HG02678 (cell line): ENCODE measurements at regions not wholly inside any gene's neighbourhood (a gene's known extent, or its start where the extent isn't known, plus 50 kb on each side); places are given as distances from the start of the nearest gene placed in this dataset.

ENCODE experiments used
- ATAC-seq: cut with Tn5 transposase; IDR thresholded peaks from one replicate; pipeline ENCODE4 v1.9.1; 2021; ENCODE audit warnings: mild to moderate bottlenecking, moderate library complexity; ENCODE audit not compliant: unreplicated experiment

DNA sequence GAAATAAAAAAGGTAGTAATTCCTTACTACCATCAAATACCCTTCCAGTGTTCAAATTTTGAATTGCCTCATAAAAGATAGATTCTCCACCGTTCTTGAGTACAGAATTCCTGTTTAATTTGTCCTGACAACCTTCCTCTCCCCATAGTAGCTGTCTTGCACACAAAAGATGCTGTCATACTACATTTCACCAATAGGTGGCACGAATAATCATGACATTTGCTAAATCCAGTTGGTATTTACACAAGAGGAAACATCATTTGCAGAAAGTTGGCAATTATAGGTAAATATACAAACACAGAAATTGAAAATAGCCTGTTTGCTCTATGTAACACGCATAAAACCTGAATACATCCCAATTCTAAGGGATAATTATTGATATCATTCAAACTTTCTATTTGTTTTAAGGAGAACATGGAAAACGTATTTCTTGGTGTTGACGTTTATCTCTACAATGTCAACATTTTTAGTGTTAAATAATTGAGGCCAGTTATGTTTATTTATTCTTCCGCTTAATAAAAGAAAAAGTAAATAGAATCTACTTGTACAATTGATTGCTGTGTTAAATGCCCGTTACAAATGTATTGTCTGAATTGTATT, 58.3 kb upstream of the CLDN10 start:
- peak; percentile 74 for ATAC-seq

- ATAC-seq, result no peak
These were observed 56.0 kb upstream of the CLDN10 start for GRCh38 chr13:95496485-95496884.

DNA sequence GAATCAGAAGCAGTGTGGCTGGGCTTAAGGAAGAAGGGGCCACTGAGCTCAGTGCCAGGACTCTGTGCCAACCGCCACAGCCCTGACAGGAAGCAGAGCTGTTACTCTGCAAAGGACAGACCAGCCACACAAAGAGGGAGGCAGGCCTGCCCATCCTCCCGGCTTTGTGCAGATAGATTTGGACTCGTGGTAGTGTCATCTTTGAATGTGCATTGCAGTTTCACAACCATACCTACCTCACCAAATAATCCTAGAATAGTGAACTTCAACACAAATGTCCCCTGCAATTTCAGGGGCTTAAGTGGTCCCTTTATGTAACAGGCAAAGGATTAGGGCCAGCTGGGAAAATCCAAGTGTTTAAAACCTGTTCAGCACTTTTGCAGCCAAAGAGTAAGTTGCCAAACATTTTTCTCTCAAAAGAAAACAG, 55.1 kb upstream of the CLDN10 start:
- ATAC-seq, result no peak

DNA sequence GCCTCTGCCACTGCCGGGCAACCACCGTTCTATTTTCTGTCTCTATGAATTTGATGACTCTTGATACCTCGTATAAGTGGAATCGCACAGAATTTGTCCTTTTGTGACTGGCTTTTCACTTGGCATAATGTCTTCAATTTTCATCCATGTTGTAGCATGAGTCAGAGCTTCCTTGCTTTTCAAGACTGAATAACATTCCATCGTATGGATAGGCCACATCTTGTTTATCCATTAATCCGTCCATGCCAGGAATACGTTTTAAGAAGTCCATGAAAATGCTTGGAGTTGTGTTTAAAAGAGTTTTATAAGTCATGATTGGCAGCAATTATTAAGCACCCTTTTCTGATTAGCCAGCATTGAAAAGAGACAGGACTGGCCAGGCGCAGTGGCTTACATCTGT, 53.6 kb upstream of the CLDN10 start:
- ATAC-seq, result no peak

DNA sequence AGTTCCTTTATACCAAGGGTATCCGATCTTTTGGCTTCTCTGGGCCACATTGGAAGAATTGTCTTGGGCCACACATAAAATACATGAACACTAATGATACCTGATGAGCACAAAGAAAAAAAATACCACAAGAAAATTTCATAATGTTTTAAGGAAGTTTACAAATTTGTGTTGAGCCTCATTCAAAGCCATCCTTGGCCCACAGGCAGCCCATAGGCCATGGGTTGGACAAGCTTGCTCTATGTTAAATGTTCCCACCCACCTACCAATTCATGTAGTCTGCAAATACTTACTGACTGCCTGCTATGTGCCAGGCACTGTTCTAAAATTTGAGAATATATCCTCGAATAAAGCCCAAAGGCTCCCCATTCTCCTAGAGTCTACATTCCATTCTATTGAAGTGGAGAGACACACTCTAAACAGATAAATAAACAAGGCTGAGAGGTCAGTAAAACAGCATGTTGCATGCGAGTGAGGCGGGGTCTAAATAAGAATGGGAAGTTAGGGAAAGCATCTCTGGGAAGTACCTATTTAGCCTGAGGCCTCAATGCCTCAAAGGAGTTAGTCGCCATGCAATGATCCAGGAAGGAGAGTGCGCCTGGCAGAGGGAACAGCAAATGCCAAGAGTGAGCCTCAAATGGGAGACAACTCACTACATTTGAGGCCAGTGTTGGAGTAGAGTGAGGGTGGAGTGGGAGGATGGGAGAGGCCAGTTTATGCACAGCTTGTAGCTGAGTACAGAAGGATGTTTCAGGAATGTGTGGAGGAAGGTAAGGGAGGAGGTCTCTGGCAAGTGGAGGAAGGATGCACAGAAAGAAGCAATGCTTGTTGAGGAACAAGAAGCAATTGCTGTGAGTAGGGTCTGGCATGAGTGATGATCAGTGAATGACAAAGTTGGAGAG, 52.5 kb upstream of the CLDN10 start:
- no peak for ATAC-seq

GRCh38 chr13:95502216-95502615, 50.3 kb upstream of the CLDN10 start:
- no peak for ATAC-seq
